Mucosa of rectum (tissue), 2 donors: ENCODE measurements at regions not wholly inside any gene's neighbourhood (a gene's known extent, or its start where the extent isn't known, plus 50 kb on each side); places are given as distances from the start of the nearest gene placed in this dataset.

ENCODE experiments used
- H3K27ac ChIP-seq, 2 donors: one replicate each; pipeline ENCODE4 v1.7.0; 2013; ENCODE audit warnings: inconsistent platforms in 2 of 2, low read depth in 2 of 2, low read length in 2 of 2
- H3K27me3 ChIP-seq, 2 donors: one replicate each; pipeline ENCODE4 v1.7.0; 2013; ENCODE audit warnings: low read length in 2 of 2; ENCODE audit not compliant: control insufficient read depth in 2 of 2, insufficient read depth in 2 of 2
- H3K36me3 ChIP-seq, 2 donors: one replicate each; pipeline ENCODE4 v1.7.0; 2013; ENCODE audit warnings: low read length in 2 of 2; ENCODE audit not compliant: control insufficient read depth in 2 of 2, insufficient read depth in 2 of 2
- H3K4me1 ChIP-seq, 2 donors: one replicate each; pipeline ENCODE4 v1.7.0; 2013; ENCODE audit warnings: low read length in 2 of 2, mild to moderate bottlenecking in 1 of 2; ENCODE audit not compliant: control insufficient read depth in 2 of 2, insufficient read depth in 2 of 2
- H3K4me3 ChIP-seq, 2 donors: one replicate each; pipeline ENCODE4 v1.7.0; 2013; ENCODE audit warnings: low read length in 2 of 2
- H3K9ac ChIP-seq, 2 donors: one replicate each; pipeline ENCODE4 v1.7.0; 2013; ENCODE audit warnings: low read length in 2 of 2, low read depth in 1 of 2, mild to moderate bottlenecking in 1 of 2
- H3K9me3 ChIP-seq, 2 donors: one replicate each; pipeline ENCODE4 v1.7.0; 2013; ENCODE audit warnings: low read length in 2 of 2; ENCODE audit not compliant: control insufficient read depth in 2 of 2
- donor health status: healthy.
- donor health status: Normal muscosa, but diverticular disease.

DNA sequence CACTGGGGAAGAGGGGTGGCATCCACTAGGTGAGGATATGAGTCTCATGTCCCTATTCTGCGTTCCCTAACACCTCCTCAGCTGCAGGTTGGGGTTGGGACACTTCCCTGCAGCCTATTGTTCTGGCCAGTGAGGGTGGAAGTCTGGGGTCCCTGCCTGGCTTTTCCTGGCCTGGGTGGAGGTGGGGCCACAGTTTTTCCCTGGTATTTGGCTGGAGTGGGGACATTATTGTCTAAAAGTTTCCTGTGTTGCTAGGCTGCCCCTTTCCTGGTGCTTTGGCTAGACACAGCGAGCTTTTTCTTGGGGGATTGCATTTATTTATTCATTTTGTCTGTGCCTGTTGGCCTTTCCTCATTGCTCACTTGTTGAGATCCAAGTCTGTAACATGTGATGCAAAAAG, 559.5 kb upstream of the IGFBP3 start:
- Histone ChIP-seq H3K36me3 (no peaks in the 10 kb centered on the region), H3K9ac (no peak overlapping the region), H3K4me3 (no peak overlapping the region), H3K4me1 (no peaks in the 10 kb centered on the region), H3K27me3 (no peaks in the 10 kb centered on the region), H3K27ac (no peak overlapping the region), H3K9me3 (peaks cover 0 to 4% of the 10 kb centered on the region in 2 donors)

DNA sequence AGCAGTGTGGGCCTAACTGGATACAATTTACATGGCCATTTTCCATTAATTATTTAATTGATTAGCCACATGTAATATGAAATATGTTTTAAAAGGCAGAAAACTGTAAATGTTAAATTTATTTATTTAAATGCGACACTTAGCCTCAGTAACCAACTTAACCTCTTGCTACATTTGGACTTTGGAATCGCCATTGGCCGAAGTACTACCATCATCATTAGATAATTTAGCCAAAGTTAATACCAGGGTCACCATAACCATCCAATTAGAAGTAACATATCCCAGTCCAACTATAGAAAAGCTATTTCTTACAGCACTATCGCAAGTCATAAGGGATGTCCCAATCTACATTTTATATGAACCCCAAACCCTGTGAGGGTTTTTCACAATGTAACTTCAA, 558.6 kb upstream of the IGFBP3 start:
- no peaks in the 10 kb centered on the region for H3K36me3 ChIP-seq
- no peak overlapping the region for H3K27ac ChIP-seq
- H3K4me1 ChIP-seq, result no peaks in the 10 kb centered on the region
- H3K4me3 ChIP-seq, result no peak overlapping the region
- peaks cover 3 to 4% of the 10 kb centered on the region in 2 donors for H3K9me3 ChIP-seq
- no peak overlapping the region for H3K9ac ChIP-seq
- no peaks in the 10 kb centered on the region for H3K27me3 ChIP-seq

DNA sequence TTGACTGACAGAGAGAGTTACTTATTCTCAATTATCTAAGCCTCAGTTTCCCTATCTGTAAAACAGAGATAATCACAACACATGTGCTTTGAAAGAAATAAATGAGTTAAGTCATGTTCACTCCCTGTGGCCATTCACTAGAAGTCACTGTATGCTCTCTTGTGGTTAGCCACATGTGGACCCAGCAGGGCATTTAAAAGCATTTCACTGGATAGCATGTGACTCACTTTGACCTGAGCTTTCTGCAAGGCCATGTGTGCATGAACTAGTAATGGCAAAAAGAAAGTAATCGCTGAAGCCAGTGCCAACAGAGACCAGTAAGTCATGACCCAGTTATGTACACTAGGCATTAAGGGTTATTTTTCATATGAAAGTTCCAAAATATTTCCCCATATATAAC, 557.0 kb upstream of the IGFBP3 start:
- Histone ChIP-seq H3K9me3 (peaks cover 4 to 5% of the 10 kb centered on the region in 2 donors), H3K4me1 (no peaks in the 10 kb centered on the region), H3K4me3 (no peak overlapping the region), H3K36me3 (no peaks in the 10 kb centered on the region), H3K27ac (no peak overlapping the region), H3K9ac (no peak overlapping the region), H3K27me3 (no peaks in the 10 kb centered on the region)

DNA sequence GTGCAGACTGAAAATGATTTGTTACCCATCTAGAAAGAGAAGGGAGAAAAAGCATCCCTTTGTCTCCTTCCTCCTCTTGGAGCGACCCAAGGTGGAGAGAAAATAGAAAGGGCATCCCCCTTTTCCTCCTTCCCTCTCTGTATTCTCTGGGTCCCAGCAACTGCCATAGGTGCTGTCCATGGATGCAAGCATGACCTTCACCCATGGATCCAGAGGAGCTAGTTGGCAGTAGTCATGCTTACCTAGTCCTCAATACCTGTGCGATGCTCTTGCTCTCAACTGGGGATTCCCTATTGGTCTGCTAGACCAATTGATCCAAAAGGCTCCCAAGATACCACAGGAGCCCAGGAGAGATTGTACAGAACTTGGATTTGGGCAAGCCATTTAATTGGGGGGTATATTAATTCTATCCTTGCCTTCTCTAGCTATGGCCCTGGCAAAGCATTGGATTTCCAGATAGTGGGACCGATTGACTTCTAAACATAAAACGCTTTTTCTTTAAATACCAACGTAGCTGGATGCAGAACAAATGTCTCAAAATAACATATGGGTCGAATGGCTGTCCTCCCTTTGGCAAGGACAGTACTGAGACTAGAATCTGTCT, 547.8 kb upstream of the IGFBP3 start:
- Histone ChIP-seq H3K4me3 (no peak overlapping the region), H3K4me1 (no peaks in the 10 kb centered on the region), H3K9ac (no peak overlapping the region), H3K9me3 (peaks cover 28 to 30% of the 10 kb centered on the region in 2 donors), H3K36me3 (no peaks in the 10 kb centered on the region), H3K27me3 (no peaks in the 10 kb centered on the region), H3K27ac (no peak overlapping the region)

DNA sequence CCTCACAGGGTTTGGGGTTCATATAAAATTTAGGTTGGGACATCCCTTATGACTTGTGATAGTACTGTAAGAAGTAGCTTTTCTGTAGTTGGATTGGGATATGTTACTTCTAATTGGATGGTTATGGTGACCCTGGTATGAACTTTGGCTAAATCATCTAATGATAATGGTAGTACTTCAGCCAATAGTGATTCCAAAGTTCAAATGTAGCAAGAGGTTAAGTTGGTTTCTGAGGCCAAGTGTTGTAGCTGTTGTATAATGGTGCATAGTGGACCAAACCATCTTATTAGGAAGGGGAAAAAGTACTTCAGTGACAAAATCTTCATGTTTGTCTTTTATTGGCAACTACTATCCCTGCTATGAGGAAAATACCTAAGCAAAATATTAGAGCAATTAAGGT, 542.1 kb upstream of the IGFBP3 start:
- no peak overlapping the region for H3K27ac ChIP-seq
- no peak overlapping the region for H3K9ac ChIP-seq
- no peaks in the 10 kb centered on the region for H3K36me3 ChIP-seq
- no peaks in the 10 kb centered on the region for H3K27me3 ChIP-seq
- peaks cover 15 to 18% of the 10 kb centered on the region in 2 donors for H3K9me3 ChIP-seq
- no peaks in the 10 kb centered on the region for H3K4me1 ChIP-seq
- no peak overlapping the region for H3K4me3 ChIP-seq

DNA sequence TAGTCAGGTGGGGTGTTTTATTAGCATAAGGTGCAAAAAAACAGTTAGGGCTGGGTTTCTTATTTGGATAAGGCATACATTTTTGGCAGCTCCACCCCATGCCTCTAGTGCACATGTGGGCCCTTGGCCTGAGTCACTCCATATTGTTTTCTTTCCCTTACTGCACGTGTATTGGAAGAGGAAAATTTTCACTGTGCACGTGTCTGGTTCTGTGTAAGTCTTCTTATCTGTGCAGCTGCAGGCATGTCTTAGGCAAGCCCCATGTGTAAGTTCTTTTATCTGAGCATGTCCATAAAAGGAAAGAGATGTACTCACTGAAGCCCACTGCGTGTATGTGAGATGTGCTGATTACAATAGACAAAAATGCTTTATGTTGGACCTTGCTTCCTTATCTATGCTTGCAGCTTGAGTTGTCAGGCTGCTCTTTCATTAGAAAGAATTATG, 540.3 kb upstream of the IGFBP3 start:
- Histone ChIP-seq H3K9me3 (peaks cover 3% of the 10 kb centered on the region in 2 donors), H3K27ac (no peak overlapping the region), H3K4me3 (no peak overlapping the region), H3K9ac (no peak overlapping the region), H3K27me3 (no peaks in the 10 kb centered on the region), H3K4me1 (no peaks in the 10 kb centered on the region), H3K36me3 (no peaks in the 10 kb centered on the region)

DNA sequence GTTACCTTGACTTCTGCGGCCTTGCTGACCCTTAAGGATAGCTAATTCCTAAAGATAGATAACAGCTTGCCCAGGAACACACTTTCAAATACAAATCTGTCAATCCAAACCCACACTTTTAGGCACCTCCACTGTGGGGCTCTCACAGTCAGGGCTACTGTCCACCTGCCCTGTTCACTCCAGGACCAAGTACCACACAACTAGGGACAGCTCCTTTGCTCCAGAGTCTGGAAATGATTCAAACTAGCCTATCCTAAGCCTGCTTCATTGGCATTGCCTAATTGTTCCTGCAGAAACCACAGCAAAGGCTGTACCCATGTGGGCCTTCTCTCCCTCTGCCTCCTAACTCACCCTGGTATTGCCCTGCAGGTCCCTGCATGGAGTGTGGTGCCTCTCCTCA, 538.9 kb upstream of the IGFBP3 start:
- no peaks in the 10 kb centered on the region for H3K27me3 ChIP-seq
- no peaks in the 10 kb centered on the region for H3K36me3 ChIP-seq
- H3K4me3 ChIP-seq, result no peak overlapping the region
- H3K4me1 ChIP-seq, result no peaks in the 10 kb centered on the region
- peaks cover 0 to 3% of the 10 kb centered on the region in 2 donors for H3K9me3 ChIP-seq
- H3K9ac ChIP-seq, result no peak overlapping the region
- no peak overlapping the region for H3K27ac ChIP-seq

DNA sequence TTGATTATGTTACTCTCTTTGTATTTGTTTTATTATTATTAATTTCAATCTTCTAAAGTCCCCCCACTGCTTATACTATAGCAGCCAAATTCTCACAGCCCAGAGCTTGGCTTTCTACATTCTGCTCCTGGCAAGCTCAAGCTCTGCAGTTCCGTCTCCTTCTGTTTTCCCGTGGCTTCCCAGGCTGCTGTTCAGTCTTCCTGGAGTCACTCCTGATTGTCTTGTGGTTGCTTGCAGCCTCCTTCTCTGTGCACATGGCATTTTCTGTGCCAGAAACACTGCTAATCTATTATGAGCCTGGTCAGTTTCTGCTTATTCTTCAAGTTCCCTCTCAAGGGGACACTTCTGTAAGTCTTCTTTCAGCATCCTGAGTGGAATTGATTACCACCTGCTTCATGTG, 533.7 kb upstream of the IGFBP3 start:
- Histone ChIP-seq H3K27me3 (no peaks in the 10 kb centered on the region), H3K9me3 (no peaks in the 10 kb centered on the region), H3K9ac (no peak overlapping the region), H3K4me3 (no peak overlapping the region), H3K36me3 (no peaks in the 10 kb centered on the region), H3K4me1 (no peaks in the 10 kb centered on the region), H3K27ac (no peak overlapping the region)

DNA sequence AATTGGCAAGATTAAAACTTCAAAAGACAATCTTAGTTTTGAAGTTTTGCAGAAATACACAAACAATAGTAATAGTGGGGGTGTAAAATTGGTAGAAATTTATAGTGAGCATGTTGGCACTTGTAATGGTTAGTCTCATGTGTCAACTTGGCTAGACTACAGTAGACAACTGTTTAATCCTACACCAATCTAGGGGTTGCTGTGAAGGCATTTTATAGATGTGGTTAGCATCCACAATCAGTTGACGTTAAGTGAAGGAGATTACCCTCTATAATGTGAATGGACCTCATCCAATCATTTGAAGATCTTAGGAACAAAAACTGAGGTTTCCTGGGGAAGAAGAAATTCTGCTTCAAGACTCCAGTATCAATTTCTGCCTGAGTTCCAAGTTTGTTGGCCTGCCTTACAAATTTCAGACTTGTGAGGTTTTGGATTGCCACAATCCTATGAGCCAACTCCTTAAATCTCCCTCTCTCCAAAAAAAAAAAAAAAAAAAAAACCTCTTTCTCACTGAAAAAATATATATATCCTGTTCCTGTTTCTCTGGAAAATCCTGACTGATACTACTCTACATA, 531.6 kb upstream of the IGFBP3 start:
- H3K27me3 ChIP-seq, result no peaks in the 10 kb centered on the region
- no peaks in the 10 kb centered on the region for H3K9me3 ChIP-seq
- no peaks in the 10 kb centered on the region for H3K4me1 ChIP-seq
- no peak overlapping the region for H3K27ac ChIP-seq
- no peaks in the 10 kb centered on the region for H3K36me3 ChIP-seq
- no peak overlapping the region for H3K4me3 ChIP-seq
- H3K9ac ChIP-seq, result no peak overlapping the region

DNA sequence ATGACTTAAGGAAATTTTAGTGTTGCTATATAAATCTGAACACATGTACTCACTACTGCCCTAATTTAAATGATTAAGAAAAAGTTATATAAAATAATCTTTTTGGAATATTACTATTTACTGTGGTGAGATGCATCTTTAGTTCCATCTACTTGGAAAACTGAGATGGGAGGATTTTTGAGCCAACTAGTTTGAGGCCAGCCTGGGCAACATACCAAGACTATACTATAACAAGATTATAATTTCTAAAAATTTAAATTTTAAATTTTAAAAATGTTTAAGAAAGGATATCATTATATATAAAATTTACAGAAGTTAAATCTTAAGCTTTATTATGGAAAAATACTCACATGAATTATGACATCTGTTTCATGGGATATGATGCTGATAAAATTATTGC, 530.8 kb upstream of the IGFBP3 start:
- no peak overlapping the region for H3K9ac ChIP-seq
- no peak overlapping the region for H3K4me3 ChIP-seq
- no peak overlapping the region for H3K27ac ChIP-seq
- H3K4me1 ChIP-seq, result no peaks in the 10 kb centered on the region
- no peaks in the 10 kb centered on the region for H3K9me3 ChIP-seq
- no peaks in the 10 kb centered on the region for H3K36me3 ChIP-seq
- H3K27me3 ChIP-seq, result no peaks in the 10 kb centered on the region
